H9 (cell line): ENCODE measurements at regions not wholly inside any gene's neighbourhood (a gene's known extent, or its start where the extent isn't known, plus 50 kb on each side); places are given as distances from the start of the nearest gene placed in this dataset.
A peak's percentile ranks its signal among the peaks of the same experiment; 100 is the strongest.

ENCODE experiments used
- DNase-seq: peaks from one replicate; pipeline ENCODE4 v3.0.0-alpha.2; 2017
- H2AFZ ChIP-seq: one replicate; pipeline ENCODE4 v1.6.1; 2013; ENCODE audit warnings: mild to moderate bottlenecking, low read length, control low read depth, moderate library complexity
- H2AK5ac ChIP-seq: 2 replicates; pipeline ENCODE4 v1.6.1; 2013; ENCODE audit warnings: low read length, control low read depth, mixed read lengths; ENCODE audit not compliant: insufficient read length
- H2BK120ac ChIP-seq: one replicate; pipeline ENCODE4 v1.6.1; 2013; ENCODE audit warnings: low read depth, mild to moderate bottlenecking, low read length, control low read depth, inconsistent platforms; ENCODE audit not compliant: poor library complexity, severe bottlenecking
- H2BK12ac ChIP-seq: 2 replicates; pipeline ENCODE4 v1.6.1; 2013; ENCODE audit warnings: low read length, control low read depth, mixed read lengths, low read depth; ENCODE audit not compliant: insufficient read length
- H2BK15ac ChIP-seq: 2 replicates; pipeline ENCODE4 v1.6.1; 2013; ENCODE audit warnings: low read depth, low read length, control low read depth
- H2BK20ac ChIP-seq: one replicate; pipeline ENCODE4 v1.6.1; 2013; ENCODE audit warnings: low read depth, mild to moderate bottlenecking, low read length, control low read depth, inconsistent platforms; ENCODE audit not compliant: poor library complexity, severe bottlenecking
- H2BK5ac ChIP-seq: 2 replicates; pipeline ENCODE4 v1.6.1; 2013; ENCODE audit warnings: low read length, control low read depth, mixed read lengths; ENCODE audit not compliant: insufficient read length
- H3K14ac ChIP-seq: 2 replicates; pipeline ENCODE4 v1.6.1; 2013; ENCODE audit warnings: low read length, control low read depth; ENCODE audit not compliant: insufficient read depth
- H3K18ac ChIP-seq: 2 replicates; pipeline ENCODE4 v1.6.1; 2013; ENCODE audit warnings: low read depth, mild to moderate bottlenecking, mixed read lengths, low read length, control low read depth; ENCODE audit not compliant: insufficient read length
- H3K23ac ChIP-seq: 2 replicates; pipeline ENCODE4 v1.6.1; 2013; ENCODE audit warnings: low read length, control low read depth, mixed read lengths, low read depth; ENCODE audit not compliant: insufficient read length
- H3K23me2 ChIP-seq: 2 replicates; pipeline ENCODE4 v1.6.1; 2013; ENCODE audit warnings: low read depth, mild to moderate bottlenecking, mixed read lengths, low read length, control low read depth; ENCODE audit not compliant: insufficient read length, poor library complexity, severe bottlenecking
- H3K27ac ChIP-seq: 2 replicates; pipeline ENCODE4 v1.5.1; 2013; ENCODE audit warnings: low read length, control low read depth, mixed read lengths, low read depth; ENCODE audit not compliant: insufficient read length
- H3K27me3 ChIP-seq: 2 replicates; pipeline ENCODE4 v1.6.1; 2013; ENCODE audit warnings: low read length, control low read depth, inconsistent platforms; ENCODE audit not compliant: insufficient read depth
- H3K4ac ChIP-seq: 2 replicates; pipeline ENCODE4 v1.6.1; 2013; ENCODE audit warnings: low read depth, mild to moderate bottlenecking, control low read depth, inconsistent platforms, low read length, moderate library complexity
- H3K4me1 ChIP-seq: 2 replicates; pipeline ENCODE4 v1.6.1; 2013; ENCODE audit warnings: low read length, control low read depth, inconsistent platforms; ENCODE audit not compliant: insufficient read depth
- H3K4me2 ChIP-seq: 2 replicates; pipeline ENCODE4 v1.6.1; 2013; ENCODE audit warnings: low read length, control low read depth, mixed read lengths; ENCODE audit not compliant: insufficient read length, insufficient read depth
- H3K56ac ChIP-seq: 2 replicates; pipeline ENCODE4 v1.6.1; 2013; ENCODE audit warnings: low read depth, mild to moderate bottlenecking, mixed read lengths, low read length, control low read depth; ENCODE audit not compliant: insufficient read length
- H3K79me1 ChIP-seq: 2 replicates; pipeline ENCODE4 v1.6.1; 2013; ENCODE audit warnings: low read depth, mild to moderate bottlenecking, moderate library complexity, low read length, control low read depth, inconsistent platforms; ENCODE audit not compliant: insufficient read depth, poor library complexity, severe bottlenecking
- H3K79me2 ChIP-seq: 2 replicates; pipeline ENCODE4 v1.6.1; 2013; ENCODE audit warnings: low read length, control low read depth, inconsistent platforms; ENCODE audit not compliant: insufficient read depth
- H3K9ac ChIP-seq: 2 replicates; pipeline ENCODE4 v1.6.1; 2013; ENCODE audit warnings: low read length, control low read depth, mixed read lengths; ENCODE audit not compliant: insufficient read length; ENCODE audit errors: extremely low read depth
- H3K9me3 ChIP-seq: one replicate; pipeline ENCODE4 v1.6.1; 2013; ENCODE audit warnings: low read depth, low read length, inconsistent platforms; ENCODE audit not compliant: control insufficient read depth
- H3T11ph ChIP-seq: one replicate; pipeline ENCODE4 v1.6.1; 2013; ENCODE audit warnings: mild to moderate bottlenecking, low read length, control low read depth, inconsistent platforms
- H4K20me1 ChIP-seq: one replicate; pipeline ENCODE4 v1.6.1; 2013; ENCODE audit not compliant: control insufficient read depth, insufficient read length, insufficient read depth
- H4K5ac ChIP-seq: 2 replicates; pipeline ENCODE4 v1.6.1; 2013; ENCODE audit warnings: low read depth, mild to moderate bottlenecking, mixed read lengths, low read length, control low read depth; ENCODE audit not compliant: insufficient read length
- H4K8ac ChIP-seq: replicated peaks from 2 replicates; pipeline ENCODE4 v1.6.1; 2013; ENCODE audit warnings: low read length, control low read depth, mixed read lengths, low read depth; ENCODE audit not compliant: insufficient read length
- H4K91ac ChIP-seq: 2 replicates; pipeline ENCODE4 v1.6.1; 2013; ENCODE audit warnings: low read depth, mild to moderate bottlenecking, moderate library complexity, mixed read lengths, low read length, control low read depth; ENCODE audit not compliant: insufficient read length
- H3K27ac Mint-ChIP-seq, 3 experiments: 2 replicates in 2 of 3; 3 replicates in 1 of 3; pipeline ENCODE4 v1.8.0; 2020 to 2021; ENCODE audit warnings: mixed read lengths in 3 of 3, mild to moderate bottlenecking in 1 of 3, moderate library complexity in 1 of 3
- H3K27me3 Mint-ChIP-seq: 2 replicates; pipeline ENCODE4 v1.8.0; 2021; ENCODE audit warnings: low read depth, mild to moderate bottlenecking, moderate library complexity, mixed read lengths
- H3K36me3 Mint-ChIP-seq, 3 experiments: 2 replicates in 2 of 3; 3 replicates in 1 of 3; pipeline ENCODE4 v1.8.0; 2020 to 2021; ENCODE audit warnings: low read depth in 3 of 3, mixed read lengths in 3 of 3; ENCODE audit not compliant: insufficient read depth in 1 of 3
- H3K4me1 Mint-ChIP-seq, 2 experiments: 2 replicates each; pipeline ENCODE4 v1.8.0; 2020; ENCODE audit warnings: mixed read lengths in 2 of 2
- H3K4me3 Mint-ChIP-seq, 2 experiments: 2 replicates in 1 of 2; 3 replicates in 1 of 2; pipeline ENCODE4 v1.8.0; 2020 to 2021; ENCODE audit warnings: mild to moderate bottlenecking in 2 of 2, mixed read lengths in 2 of 2, moderate library complexity in 1 of 2
- H3K9me3 Mint-ChIP-seq, 2 experiments: 2 replicates in 1 of 2; 3 replicates in 1 of 2; pipeline ENCODE4 v1.8.0; 2020; ENCODE audit warnings: mild to moderate bottlenecking in 2 of 2, mixed read lengths in 2 of 2, moderate library complexity in 1 of 2
- CTCF ChIP-seq: fragments of 200-600 bp; sonication (generic); conservative IDR thresholded peaks from 3 replicates; pipeline ENCODE4 v1.8.0; 2021; ENCODE audit warnings: antibody characterized with exemption, mild to moderate bottlenecking

- no peak overlapping the region for H2AFZ ChIP-seq
- H4K20me1 ChIP-seq: no peaks in the 10 kb centered on the region
- no peak overlapping the region for H3T11ph ChIP-seq
- no peaks in the 10 kb centered on the region for H3K79me2 ChIP-seq
- no peak overlapping the region for H4K91ac ChIP-seq
- H3K23me2 ChIP-seq: no peaks in the 10 kb centered on the region
- peaks cover 7% of the 10 kb centered on the region; the same call in 1 of the 2 replicates for H3K4me1 ChIP-seq
- no peak overlapping the region for H3K4me3 Mint-ChIP-seq
- H3K36me3 Mint-ChIP-seq: peaks cover 7 to 50% (median 27%) of the 10 kb centered on the region in 3 experiments
- H3K79me1 ChIP-seq: no peaks in the 10 kb centered on the region
- H2BK12ac ChIP-seq: no peak overlapping the region
- H2BK15ac ChIP-seq: no peak overlapping the region
- TF ChIP-seq CTCF: no peak
- H4K5ac ChIP-seq: no peak overlapping the region
- H2BK120ac ChIP-seq: no peak overlapping the region
- H3K4me2 ChIP-seq: no peak overlapping the region
- H3K56ac ChIP-seq: no peak overlapping the region
- DNase-seq: no peak
- H3K23ac ChIP-seq: no peak overlapping the region
- peak overlapping the region in 2 of 3 experiments; percentile 64 to 96; a peak in 3 of 7 replicates for H3K27ac Mint-ChIP-seq
- no peak overlapping the region for H3K9ac ChIP-seq
- H3K14ac ChIP-seq: no peak overlapping the region
- H3K9me3 ChIP-seq: no peaks in the 10 kb centered on the region
- no peaks in the 10 kb centered on the region for H3K27me3 ChIP-seq
- no peak overlapping the region for H3K4ac ChIP-seq
- H2BK20ac ChIP-seq: no peak overlapping the region
- peaks cover 27 to 36% of the 10 kb centered on the region in 2 experiments for H3K9me3 Mint-ChIP-seq
- no peak overlapping the region for H4K8ac ChIP-seq
- H3K27me3 Mint-ChIP-seq: no peaks in the 10 kb centered on the region
- H3K4me1 Mint-ChIP-seq: peaks cover 34 to 50% of the 10 kb centered on the region in 2 experiments
- H3K18ac ChIP-seq: no peak overlapping the region
- no peak overlapping the region for H2AK5ac ChIP-seq
- no peak overlapping the region for H2BK5ac ChIP-seq
- H3K27ac ChIP-seq: no peak overlapping the region
Measured at GRCh38 chr5:108562205-108562454, 180.2 kb upstream of the FBXL17 start.
